Loucy (cell line): ENCODE measurements at regions not wholly inside any gene's neighbourhood (a gene's known extent, or its start where the extent isn't known, plus 50 kb on each side); places are given as distances from the start of the nearest gene placed in this dataset.

Source experiments
- H2AFZ ChIP-seq: fragments of 200-600 bp; sonication (generic); 2 replicates; pipeline ENCODE4 v1.6.0; 2016; ENCODE audit warnings: antibody characterized with exemption, mild to moderate bottlenecking, low read length, moderate library complexity
- H3F3A ChIP-seq: fragments of 200-600 bp; 2 replicates; pipeline ENCODE4 v1.6.0; 2016; ENCODE audit warnings: antibody characterized with exemption, low read depth, mild to moderate bottlenecking
- H3K27me3 ChIP-seq: fragments of 200-600 bp; sonication (generic); 2 replicates; pipeline ENCODE4 v1.6.1; 2014; ENCODE audit warnings: low read length, mild to moderate bottlenecking; ENCODE audit not compliant: insufficient read depth, poor library complexity, severe bottlenecking
- H3K36me3 ChIP-seq: fragments of 200-600 bp; sonication (generic); 2 replicates; pipeline ENCODE4 v1.6.1; 2016; ENCODE audit warnings: low read length; ENCODE audit not compliant: insufficient read depth
- H3K4me1 ChIP-seq: fragments of 200-600 bp; sonication (generic); 2 replicates; pipeline ENCODE4 v1.5.1; 2014; ENCODE audit warnings: low read length, mild to moderate bottlenecking; ENCODE audit not compliant: insufficient read depth, poor library complexity, severe bottlenecking
- H3K4me2 ChIP-seq: fragments of 200-600 bp; sonication (generic); 2 replicates; pipeline ENCODE4 v1.6.0; 2014; ENCODE audit warnings: antibody characterized with exemption, low read length, low read depth, mild to moderate bottlenecking; ENCODE audit not compliant: poor library complexity, severe bottlenecking
- H3K4me3 ChIP-seq: fragments of 200-600 bp; sonication (generic); 2 replicates; pipeline ENCODE4 v1.5.1; 2014; ENCODE audit warnings: low read length, mild to moderate bottlenecking, mixed read lengths; ENCODE audit not compliant: poor library complexity, severe bottlenecking
- H3K79me2 ChIP-seq: fragments of 200-600 bp; sonication (generic); 2 replicates; pipeline ENCODE4 v1.6.1; 2014; ENCODE audit warnings: low read length; ENCODE audit not compliant: insufficient read depth
- H3K9ac ChIP-seq: fragments of 200-600 bp; sonication (generic); 2 replicates; pipeline ENCODE4 v1.6.0; 2014; ENCODE audit warnings: mild to moderate bottlenecking, low read depth, low read length, moderate library complexity; ENCODE audit not compliant: poor library complexity, severe bottlenecking
- H3K9me2 ChIP-seq: fragments of 200-600 bp; sonication (generic); replicated peaks from 2 replicates; pipeline ENCODE4 v1.6.1; 2016; ENCODE audit warnings: low read depth, low read length, mixed read lengths
- H3K9me3 ChIP-seq: fragments of 200-600 bp; sonication (generic); 2 replicates; pipeline ENCODE4 v1.6.1; 2014; ENCODE audit warnings: mild to moderate bottlenecking, antibody characterized with exemption, low read length, low read depth; ENCODE audit not compliant: insufficient read depth
- H4K20me1 ChIP-seq: fragments of 200-600 bp; sonication (generic); 2 replicates; pipeline ENCODE4 v1.6.0; 2014; ENCODE audit warnings: antibody characterized with exemption, low read length, mild to moderate bottlenecking; ENCODE audit not compliant: insufficient read depth, poor library complexity, severe bottlenecking
- EZH2phosphoT487 ChIP-seq: fragments of 200-600 bp; IDR thresholded peaks from 2 replicates; pipeline ENCODE4 v1.6.1; 2018; ENCODE audit warnings: antibody characterized with exemption, mild to moderate bottlenecking, moderate library complexity, borderline replicate concordance
- TF ChIP-seq, protein P1 (sequence below): fragments of 200-600 bp; sonication (generic); conservative IDR thresholded peaks from 2 replicates; pipeline ENCODE4 v1.5.1; 2014; ENCODE audit warnings: mild to moderate bottlenecking, antibody characterized with exemption, low read length

DNA sequence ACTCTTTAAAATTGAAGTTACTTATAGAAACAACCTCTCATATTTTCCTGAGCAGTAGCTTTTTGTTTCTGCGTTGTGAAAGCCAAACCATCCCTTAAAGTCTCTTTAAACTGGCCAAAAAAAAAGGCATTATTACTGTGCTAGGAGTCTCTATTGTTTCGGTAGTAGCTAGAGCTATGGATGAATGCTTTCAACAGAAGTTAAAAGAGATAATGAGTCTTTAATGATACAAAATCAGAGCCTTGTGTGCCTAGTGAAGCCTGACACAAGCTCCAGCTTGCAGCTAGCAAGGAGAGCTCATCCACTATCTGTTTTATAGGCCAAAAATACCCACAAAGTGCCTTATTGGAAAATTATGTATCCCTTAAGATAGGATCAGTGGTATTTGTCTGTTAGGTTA, 360.4 kb upstream of the CDIN1 start:
- H3K9ac ChIP-seq = no peak overlapping the region
- H3K79me2 ChIP-seq = no peaks in the 10 kb centered on the region
- no peaks in the 10 kb centered on the region for H4K20me1 ChIP-seq
- no peak overlapping the region for H2AFZ ChIP-seq
- H3K4me2 ChIP-seq = no peak overlapping the region
- H3K27me3 ChIP-seq = no peaks in the 10 kb centered on the region
- H3K4me1 ChIP-seq = no peaks in the 10 kb centered on the region
- H3K4me3 ChIP-seq = no peak overlapping the region
- H3K36me3 ChIP-seq = no peaks in the 10 kb centered on the region
- H3K9me2 ChIP-seq = no peaks in the 10 kb centered on the region
- H3K9me3 ChIP-seq = 0 out of 2 replicates have a peak, but pooled peaks cover 8% of the 10 kb centered on the region
- no peaks in the 10 kb centered on the region for H3F3A ChIP-seq
- TF ChIP-seq, protein P1, sequence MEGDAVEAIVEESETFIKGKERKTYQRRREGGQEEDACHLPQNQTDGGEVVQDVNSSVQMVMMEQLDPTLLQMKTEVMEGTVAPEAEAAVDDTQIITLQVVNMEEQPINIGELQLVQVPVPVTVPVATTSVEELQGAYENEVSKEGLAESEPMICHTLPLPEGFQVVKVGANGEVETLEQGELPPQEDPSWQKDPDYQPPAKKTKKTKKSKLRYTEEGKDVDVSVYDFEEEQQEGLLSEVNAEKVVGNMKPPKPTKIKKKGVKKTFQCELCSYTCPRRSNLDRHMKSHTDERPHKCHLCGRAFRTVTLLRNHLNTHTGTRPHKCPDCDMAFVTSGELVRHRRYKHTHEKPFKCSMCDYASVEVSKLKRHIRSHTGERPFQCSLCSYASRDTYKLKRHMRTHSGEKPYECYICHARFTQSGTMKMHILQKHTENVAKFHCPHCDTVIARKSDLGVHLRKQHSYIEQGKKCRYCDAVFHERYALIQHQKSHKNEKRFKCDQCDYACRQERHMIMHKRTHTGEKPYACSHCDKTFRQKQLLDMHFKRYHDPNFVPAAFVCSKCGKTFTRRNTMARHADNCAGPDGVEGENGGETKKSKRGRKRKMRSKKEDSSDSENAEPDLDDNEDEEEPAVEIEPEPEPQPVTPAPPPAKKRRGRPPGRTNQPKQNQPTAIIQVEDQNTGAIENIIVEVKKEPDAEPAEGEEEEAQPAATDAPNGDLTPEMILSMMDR = no peak

DNA sequence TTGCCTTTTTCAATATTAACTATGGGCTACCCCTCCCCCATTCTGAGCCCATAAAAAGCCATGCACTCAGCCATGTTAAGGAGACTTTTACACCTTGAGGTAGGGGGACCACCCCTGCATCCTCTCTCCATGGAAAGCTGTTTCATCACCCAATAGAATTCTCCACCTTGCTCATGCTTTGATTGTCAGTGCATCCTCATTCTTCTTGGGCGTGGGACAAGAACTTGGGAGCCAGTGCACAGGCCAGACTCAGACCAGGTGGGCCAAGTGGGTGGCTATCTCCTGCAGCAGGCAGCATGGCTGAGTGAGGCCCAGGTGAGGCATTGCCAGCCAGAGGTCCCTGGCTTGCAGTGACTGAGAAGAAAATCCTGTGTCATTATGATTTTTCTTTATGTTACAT, 357.4 kb upstream of the CDIN1 start:
- Histone ChIP-seq H3K4me1 (no peaks in the 10 kb centered on the region), H3K36me3 (no peaks in the 10 kb centered on the region), H3K9me2 (no peaks in the 10 kb centered on the region), H3K27me3 (no peaks in the 10 kb centered on the region), H4K20me1 (no peaks in the 10 kb centered on the region), H3K79me2 (no peaks in the 10 kb centered on the region), H3K9ac (no peak overlapping the region), H3K4me2 (no peak overlapping the region), H3K9me3 (0 out of 2 replicates have a peak, but pooled peaks cover 8% of the 10 kb centered on the region), H3F3A (no peaks in the 10 kb centered on the region), H3K4me3 (no peak overlapping the region), H2AFZ (no peak overlapping the region)
- TF ChIP-seq, protein P1 = no peak
- no peak for TF ChIP-seq EZH2phosphoT487

DNA sequence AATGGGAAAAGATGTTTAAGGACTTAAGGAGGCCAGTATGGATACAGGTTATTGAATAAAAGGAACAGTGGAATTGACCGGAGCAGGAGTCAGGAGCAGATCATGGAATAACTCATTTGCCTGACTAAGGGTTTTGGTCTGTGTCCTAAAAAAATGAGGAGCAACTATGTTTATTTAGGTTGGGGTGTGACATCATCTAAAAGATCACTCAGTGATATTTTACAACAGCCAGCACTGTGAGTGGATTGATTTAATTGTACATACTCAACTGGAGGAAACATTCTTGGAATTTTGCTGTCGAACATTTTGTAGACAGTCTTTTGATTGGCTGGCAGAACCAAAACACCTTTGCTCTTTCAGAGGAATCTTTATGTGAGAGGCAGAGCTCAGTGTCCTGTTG, 348.6 kb upstream of the CDIN1 start:
- no peaks in the 10 kb centered on the region for H3K9me2 ChIP-seq

More for the DNA sequence above, 348.6 kb upstream of the CDIN1 start:
- no peak for TF ChIP-seq EZH2phosphoT487
- TF ChIP-seq, protein P1 = no peak
- no peaks in the 10 kb centered on the region for H3K9me3 ChIP-seq
- no peaks in the 10 kb centered on the region for H3K4me1 ChIP-seq
- no peaks in the 10 kb centered on the region for H3K27me3 ChIP-seq
- H3K4me3 ChIP-seq = no peak overlapping the region
- no peak overlapping the region for H2AFZ ChIP-seq
- no peak overlapping the region for H3K4me2 ChIP-seq
- no peaks in the 10 kb centered on the region for H3K36me3 ChIP-seq
- H4K20me1 ChIP-seq = no peaks in the 10 kb centered on the region
- H3K9ac ChIP-seq = no peak overlapping the region
- H3K79me2 ChIP-seq = no peaks in the 10 kb centered on the region
- no peaks in the 10 kb centered on the region for H3F3A ChIP-seq
